GM12872 (cell line): ENCODE measurements at regions not wholly inside any gene's neighbourhood (a gene's known extent, or its start where the extent isn't known, plus 50 kb on each side); places are given as distances from the start of the nearest gene placed in this dataset.

Source experiments
- TF ChIP-seq, protein P1 (sequence below): IDR thresholded peaks from 3 replicates; pipeline ENCODE4 v1.5.1; 2011; ENCODE audit warnings: low read depth, mild to moderate bottlenecking, low read length, moderate library complexity; ENCODE audit not compliant: insufficient read depth

DNA sequence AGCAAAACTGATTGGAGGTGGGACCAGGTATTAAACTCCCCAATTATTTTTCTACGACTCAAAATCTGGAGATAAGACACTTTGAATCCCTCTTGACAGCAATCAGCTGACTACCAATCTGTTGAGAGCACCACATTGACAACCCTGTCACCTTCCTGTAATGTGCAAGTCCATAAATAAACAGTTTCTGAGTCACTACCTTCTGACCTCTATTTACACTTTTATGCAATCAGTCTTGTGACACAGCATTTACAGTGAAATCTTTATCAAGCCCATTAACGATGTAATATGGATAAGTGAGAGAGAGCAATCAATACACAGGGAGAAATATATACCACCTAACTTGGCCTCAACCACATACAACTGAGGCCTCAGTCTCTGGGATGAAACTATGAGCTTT is 283.7 kb upstream of the ANO5 start:
- TF ChIP-seq, protein P1, sequence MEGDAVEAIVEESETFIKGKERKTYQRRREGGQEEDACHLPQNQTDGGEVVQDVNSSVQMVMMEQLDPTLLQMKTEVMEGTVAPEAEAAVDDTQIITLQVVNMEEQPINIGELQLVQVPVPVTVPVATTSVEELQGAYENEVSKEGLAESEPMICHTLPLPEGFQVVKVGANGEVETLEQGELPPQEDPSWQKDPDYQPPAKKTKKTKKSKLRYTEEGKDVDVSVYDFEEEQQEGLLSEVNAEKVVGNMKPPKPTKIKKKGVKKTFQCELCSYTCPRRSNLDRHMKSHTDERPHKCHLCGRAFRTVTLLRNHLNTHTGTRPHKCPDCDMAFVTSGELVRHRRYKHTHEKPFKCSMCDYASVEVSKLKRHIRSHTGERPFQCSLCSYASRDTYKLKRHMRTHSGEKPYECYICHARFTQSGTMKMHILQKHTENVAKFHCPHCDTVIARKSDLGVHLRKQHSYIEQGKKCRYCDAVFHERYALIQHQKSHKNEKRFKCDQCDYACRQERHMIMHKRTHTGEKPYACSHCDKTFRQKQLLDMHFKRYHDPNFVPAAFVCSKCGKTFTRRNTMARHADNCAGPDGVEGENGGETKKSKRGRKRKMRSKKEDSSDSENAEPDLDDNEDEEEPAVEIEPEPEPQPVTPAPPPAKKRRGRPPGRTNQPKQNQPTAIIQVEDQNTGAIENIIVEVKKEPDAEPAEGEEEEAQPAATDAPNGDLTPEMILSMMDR = no peak

DNA sequence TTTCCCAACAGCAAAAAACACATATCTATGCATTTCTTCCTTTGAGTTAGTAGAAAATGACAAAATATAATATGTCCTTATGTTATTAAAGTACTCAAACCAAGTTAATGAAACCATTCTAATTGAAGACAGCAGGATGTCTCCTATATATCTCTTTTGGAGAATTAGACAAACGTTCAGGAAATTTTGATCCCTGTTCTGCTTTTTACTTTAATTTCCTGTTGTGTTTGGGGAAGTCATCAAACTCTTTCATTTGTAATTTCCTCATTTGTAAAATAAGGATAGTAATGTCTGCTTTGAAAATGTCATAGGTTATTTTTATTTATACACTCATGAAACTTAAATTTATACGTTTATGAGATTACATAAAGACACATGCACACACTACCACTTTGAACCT is 281.8 kb upstream of the ANO5 start:
- TF ChIP-seq, protein P1 = no peak

DNA sequence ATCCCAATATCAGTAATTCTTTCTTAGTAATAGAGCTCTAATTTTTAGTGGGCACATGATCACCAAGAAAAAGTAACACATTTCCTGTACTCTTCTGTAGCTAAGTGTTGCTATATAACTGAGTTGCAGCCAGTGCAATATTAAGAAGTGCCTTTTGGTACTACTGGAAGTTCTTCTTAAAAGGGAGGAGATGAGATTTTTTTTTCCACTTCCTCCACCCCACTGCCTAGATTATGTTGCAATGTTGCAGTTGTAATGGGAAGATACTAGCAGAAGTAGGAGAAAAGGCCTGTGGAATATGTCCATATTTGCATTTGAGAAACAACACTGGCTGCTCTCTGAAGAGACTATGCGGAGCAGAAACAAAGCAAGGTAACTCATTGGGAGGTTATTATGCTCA is 280.6 kb upstream of the ANO5 start:
- TF ChIP-seq, protein P1 = no peak

DNA sequence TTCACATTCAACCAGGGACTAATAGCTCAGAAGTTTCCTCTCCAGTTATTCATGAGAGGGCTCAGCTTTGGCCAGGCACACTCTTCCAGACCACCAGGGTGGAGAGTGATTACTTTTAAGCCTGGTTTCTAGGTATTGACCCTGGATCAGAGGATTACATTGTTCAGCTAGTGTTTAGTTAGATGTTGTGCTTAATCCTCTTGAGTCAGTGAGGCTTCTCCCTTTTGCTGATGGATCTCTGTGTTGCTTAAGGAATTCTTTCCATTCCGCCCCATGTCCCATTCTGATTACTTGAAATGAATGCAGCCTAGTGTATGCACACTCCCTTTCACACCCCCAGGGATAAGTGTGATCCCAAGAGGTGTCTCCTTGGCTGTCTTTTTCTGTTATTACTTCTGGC is 271.7 kb upstream of the ANO5 start:
- TF ChIP-seq, protein P1 = no peak

DNA sequence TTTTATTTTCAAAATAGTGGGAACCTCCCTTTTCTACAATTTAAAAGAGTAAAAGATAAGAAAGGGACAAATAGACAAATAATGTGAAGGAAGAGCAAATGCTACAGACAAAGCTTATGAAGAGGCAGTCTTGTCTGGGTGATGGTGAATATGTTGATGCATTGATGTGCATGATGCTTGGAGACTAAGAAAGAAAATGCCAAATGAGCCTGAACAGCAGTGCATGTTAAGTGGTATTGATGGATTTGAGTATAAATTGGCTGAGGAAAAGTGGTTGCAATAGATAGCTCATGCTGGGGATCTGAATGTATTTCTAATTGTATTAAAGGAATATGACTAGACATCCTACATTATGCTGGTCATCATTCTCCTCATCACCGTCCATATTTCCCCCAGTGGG is 268.6 kb upstream of the ANO5 start:
- TF ChIP-seq, protein P1 = no peak

DNA sequence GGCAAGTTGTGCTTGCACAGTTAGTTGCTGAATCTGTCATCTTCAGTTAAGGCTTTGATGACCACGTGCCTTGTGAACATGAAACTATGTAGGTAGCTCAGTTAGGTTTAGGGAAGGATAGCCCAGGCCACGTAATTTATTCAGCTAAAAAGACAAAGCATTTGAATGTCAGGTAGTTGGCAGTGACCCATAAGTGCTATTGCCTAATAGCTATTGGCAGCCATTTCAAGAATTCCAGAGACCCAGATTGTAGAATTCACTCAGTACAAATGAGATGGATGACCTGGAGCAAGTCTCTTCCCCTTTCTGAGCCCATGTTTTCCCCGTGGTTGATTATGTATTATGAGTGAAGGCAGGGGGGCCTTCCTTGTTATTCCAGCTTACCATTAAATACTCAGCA is 265.3 kb upstream of the ANO5 start:
- TF ChIP-seq, protein P1 = no peak

DNA sequence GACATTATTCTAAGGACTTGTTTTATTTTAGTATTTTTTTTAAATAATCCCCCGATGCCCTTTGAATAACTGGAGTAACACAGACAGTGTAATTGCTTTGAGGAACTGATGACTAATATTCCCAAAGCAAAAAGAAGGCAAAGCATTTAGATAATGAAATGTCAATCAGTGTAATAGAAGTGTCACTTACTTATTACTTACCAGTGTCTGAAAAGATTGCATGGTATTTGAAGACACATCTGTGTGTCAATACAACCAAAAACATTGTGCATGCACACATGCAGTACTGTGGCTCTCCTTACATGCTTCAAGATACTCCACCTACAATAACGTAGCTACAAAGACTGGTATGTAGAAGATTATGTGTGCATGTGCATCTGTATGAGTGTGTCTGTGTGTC is 264.0 kb upstream of the ANO5 start:
- TF ChIP-seq, protein P1 = no peak

DNA sequence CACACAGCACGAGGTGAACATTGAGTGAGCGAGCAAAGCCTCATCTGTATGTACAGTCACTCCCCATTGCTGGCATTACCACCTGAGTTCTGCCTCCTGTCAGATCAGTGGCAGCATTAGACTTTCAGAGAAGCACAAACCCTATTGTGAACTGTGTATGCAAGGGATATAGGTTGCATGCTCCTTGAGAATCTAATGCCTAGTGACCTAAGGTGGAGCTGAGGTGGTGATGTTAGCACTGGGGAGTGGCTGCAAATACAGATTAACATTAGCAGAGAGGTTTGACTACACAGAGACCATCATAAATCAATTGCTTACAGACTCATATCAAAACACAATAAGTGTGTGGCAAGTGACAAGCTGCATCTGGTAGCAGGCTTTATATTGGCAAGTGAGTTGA is 262.5 kb upstream of the ANO5 start:
- TF ChIP-seq, protein P1 = no peak
